Body of pancreas (tissue), 4 donors: ENCODE measurements at regions not wholly inside any gene's neighbourhood (a gene's known extent, or its start where the extent isn't known, plus 50 kb on each side); places are given as distances from the start of the nearest gene placed in this dataset.
"Not testable (repeated sequence)": the region's sequence is repeated elsewhere in the genome, so short reads cannot be mapped to it uniquely, and the experiment has no call there.

Experiments
- ATAC-seq: fragments of 150-250 bp; one replicate; pipeline ENCODE4 v1.9.1; 2016
- DNase-seq, 4 donors: peaks; one replicate each; pipeline ENCODE4 v3.0.0-alpha.2; 2019
- H3K27ac ChIP-seq, 4 donors: fragments of 200-600 bp; sonication (generic); 1 replicate in 3 of 4; 2 replicates in 1 of 4; pipeline versions ENCODE4 v1.5.1 to v1.6.1; 2016 to 2019; ENCODE audit warnings: mild to moderate bottlenecking in 1 of 4, mixed read lengths in 1 of 4, moderate library complexity in 1 of 4
- H3K27me3 ChIP-seq, 2 donors: fragments of 200-600 bp; sonication (generic); one replicate each; pipeline ENCODE4 v1.6.0; 2016; ENCODE audit warnings: mild to moderate bottlenecking in 1 of 2
- H3K36me3 ChIP-seq, 2 donors: fragments of 200-600 bp; sonication (generic); replicated peaks in 1 of 2; 2 replicates each; pipeline ENCODE4 v1.5.1; 2016; ENCODE audit warnings: low read depth in 2 of 2; ENCODE audit not compliant: insufficient read depth in 1 of 2
- H3K4me1 ChIP-seq: fragments of 200-600 bp; sonication (generic); one replicate; pipeline ENCODE4 v1.6.0; 2016
- H3K4me3 ChIP-seq, 2 donors: fragments of 200-600 bp; sonication (generic); 1 replicate in 1 of 2; 2 replicates in 1 of 2; pipeline ENCODE4 v1.5.1; 2016 to 2019
- H3K9me3 ChIP-seq, 3 donors: fragments of 200-600 bp; sonication (generic); 1 replicate in 2 of 3; 2 replicates in 1 of 3; pipeline ENCODE4 v1.5.1; 2016
- CTCF ChIP-seq, 7 experiments: fragments of 450-650 bp in 4 of 7; fragments of 200-600 bp in 3 of 7; sonication (generic) in 3 of 7; IDR thresholded peaks; one replicate each; pipeline ENCODE4 v1.5.1; 2016 to 2019; ENCODE audit warnings: antibody characterized with exemption in 7 of 7
- POLR2A ChIP-seq, 3 donors: fragments of 450-650 bp; IDR thresholded peaks; one replicate each; pipeline ENCODE4 v1.6.1; 2016; ENCODE audit warnings: antibody characterized with exemption in 3 of 3, mild to moderate bottlenecking in 2 of 3
- WGBS, 2 donors: methylation state at CpG; one replicate each; pipeline ENCODE4 v1.1.5; 2017; 5-methylcytosine and 5-hydroxymethylcytosine counted together
- intact Hi-C: fragments of 100-400 bp; cut with DNase I; formaldehyde crosslinking; loops from one replicate; pipeline ENCODE4 v1.15.1; 2023

- 66 to 74% methylated on average over 9 of the region's 9 CpGs for WGBS, 2 donors
- DNase-seq (no peak), ATAC-seq (no peak)
- Histone ChIP-seq H3K36me3 (no peaks in the 10 kb centered on the region), H3K4me3 (no peak overlapping the region), H3K9me3 (no peaks in the 10 kb centered on the region), H3K27ac (no peak overlapping the region), H3K4me1 (no peaks in the 10 kb centered on the region), H3K27me3 (no peaks in the 10 kb centered on the region)
- intact Hi-C loops = no loop called here
- TF ChIP-seq POLR2A (IDR thresholded peaks at IDR 0.05) (no peak), CTCF (IDR thresholded peaks at IDR 0.05) (no peak)
Measured at GRCh38 chr13:74730556-74731331, 596.5 kb upstream of the KLF12 start.

- WGBS, 2 donors = 53 to 67% methylated on average over 1 of the region's 1 CpG
- no peak for DNase-seq
- Histone ChIP-seq H3K27ac (no peak overlapping the region), H3K4me1 (no peaks in the 10 kb centered on the region), H3K4me3 (no peak overlapping the region), H3K27me3 (no peaks in the 10 kb centered on the region), H3K9me3 (no peaks in the 10 kb centered on the region), H3K36me3 (no peaks in the 10 kb centered on the region)
- intact Hi-C loops = no loop called here
- TF ChIP-seq POLR2A (IDR thresholded peaks at IDR 0.05) (no peak), CTCF (IDR thresholded peaks at IDR 0.05) (no peak)
- ATAC-seq = no peak
Measured at GRCh38 chr13:74726206-74726605, 592.0 kb upstream of the KLF12 start.

- WGBS, 2 donors = 89 to 95% methylated on average over 21 to 26 of the region's 31 CpGs
- H3K4me1 ChIP-seq, H3K4me3 ChIP-seq, H3K36me3 ChIP-seq, ATAC-seq, H3K27me3 ChIP-seq, H3K9me3 ChIP-seq, H3K27ac ChIP-seq, intact Hi-C loops, DNase-seq: not testable (repeated sequence)
Measured at GRCh38 chr13:74718232-74718842, 584.1 kb upstream of the KLF12 start.

GRCh38 chr13:74715718-74716117 is 581.5 kb upstream of the KLF12 start:
- ATAC-seq = no peak
- Histone ChIP-seq H3K4me3 (no peak overlapping the region), H3K36me3 (no peaks in the 10 kb centered on the region), H3K27ac (no peak overlapping the region), H3K27me3 (no peaks in the 10 kb centered on the region), H3K4me1 (no peaks in the 10 kb centered on the region), H3K9me3 (no peaks in the 10 kb centered on the region)
- 48 to 61% methylated on average over 2 of the region's 2 CpGs for WGBS, 2 donors
- intact Hi-C loops = no loop called here
- no peak for TF ChIP-seq POLR2A (IDR thresholded peaks at IDR 0.05)
- no peak for TF ChIP-seq CTCF (IDR thresholded peaks at IDR 0.05)
- no peak for DNase-seq

- Histone ChIP-seq H3K36me3 (no peaks in the 10 kb centered on the region), H3K9me3 (no peaks in the 10 kb centered on the region), H3K27me3 (no peaks in the 10 kb centered on the region), H3K4me1 (no peaks in the 10 kb centered on the region), H3K27ac (no peak overlapping the region), H3K4me3 (no peak overlapping the region)
- no peak for TF ChIP-seq POLR2A (IDR thresholded peaks at IDR 0.05)
- TF ChIP-seq CTCF (IDR thresholded peaks at IDR 0.05) = no peak
- ATAC-seq = no peak
- no peak for DNase-seq
- intact Hi-C loops = no loop called here
Measured at GRCh38 chr13:74710006-74710405, 575.8 kb upstream of the KLF12 start.
